CD4-positive, alpha-beta T cell treated with Interferon alpha-2 for 1 hour (primary cell): ENCODE measurements at regions not wholly inside any gene's neighbourhood (a gene's known extent, or its start where the extent isn't known, plus 50 kb on each side); places are given as distances from the start of the nearest gene placed in this dataset.
"Not testable (repeated sequence)": the region's sequence is repeated elsewhere in the genome, so short reads cannot be mapped to it uniquely, and the experiment has no call there.

Source experiments
- DNase-seq, 2 donors: peaks; one replicate each; pipeline ENCODE4 v3.0.0-alpha.2; 2020 to 2022

DNA sequence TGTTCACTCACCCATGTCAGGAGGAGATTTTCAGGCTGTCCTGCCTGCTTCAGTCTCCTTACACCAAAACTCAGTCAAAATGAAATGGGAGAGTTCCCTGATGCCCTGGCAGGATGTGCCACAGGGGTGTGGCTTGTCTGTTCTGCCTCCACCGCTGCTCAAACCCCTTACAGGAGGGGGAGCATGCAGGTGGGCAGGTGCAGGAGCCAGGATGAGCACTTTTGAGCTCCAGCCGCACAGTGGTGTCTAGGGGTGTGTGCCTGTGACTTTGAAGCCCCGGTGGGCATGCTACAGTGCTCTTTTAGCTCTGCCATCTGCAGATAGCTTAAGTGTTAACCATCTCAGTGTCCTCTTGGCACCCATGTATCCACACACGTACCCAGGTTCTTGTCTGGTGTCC, 71.9 kb upstream of the IPO5 start:
- no peak for DNase-seq

DNA sequence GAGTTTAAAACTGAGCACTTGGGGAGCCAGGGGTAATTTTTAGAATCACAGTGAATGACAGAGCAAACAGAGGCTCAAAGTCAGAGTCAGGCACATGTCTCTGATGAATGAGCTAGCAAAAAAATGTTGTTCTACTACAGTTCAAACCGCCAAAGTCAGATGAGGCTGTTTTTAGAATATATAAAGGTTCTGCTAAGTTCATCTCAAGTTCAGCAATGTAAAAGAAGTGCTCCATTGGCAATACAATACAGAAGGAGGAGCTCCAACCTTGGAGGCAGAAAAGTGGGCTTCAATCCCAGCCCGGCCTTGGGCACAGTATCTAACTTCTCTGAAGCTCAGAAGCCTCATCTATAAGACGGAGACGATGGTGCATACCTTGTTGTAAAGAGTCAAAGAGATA, 70.1 kb upstream of the IPO5 start:
- DNase-seq: no peak

DNA sequence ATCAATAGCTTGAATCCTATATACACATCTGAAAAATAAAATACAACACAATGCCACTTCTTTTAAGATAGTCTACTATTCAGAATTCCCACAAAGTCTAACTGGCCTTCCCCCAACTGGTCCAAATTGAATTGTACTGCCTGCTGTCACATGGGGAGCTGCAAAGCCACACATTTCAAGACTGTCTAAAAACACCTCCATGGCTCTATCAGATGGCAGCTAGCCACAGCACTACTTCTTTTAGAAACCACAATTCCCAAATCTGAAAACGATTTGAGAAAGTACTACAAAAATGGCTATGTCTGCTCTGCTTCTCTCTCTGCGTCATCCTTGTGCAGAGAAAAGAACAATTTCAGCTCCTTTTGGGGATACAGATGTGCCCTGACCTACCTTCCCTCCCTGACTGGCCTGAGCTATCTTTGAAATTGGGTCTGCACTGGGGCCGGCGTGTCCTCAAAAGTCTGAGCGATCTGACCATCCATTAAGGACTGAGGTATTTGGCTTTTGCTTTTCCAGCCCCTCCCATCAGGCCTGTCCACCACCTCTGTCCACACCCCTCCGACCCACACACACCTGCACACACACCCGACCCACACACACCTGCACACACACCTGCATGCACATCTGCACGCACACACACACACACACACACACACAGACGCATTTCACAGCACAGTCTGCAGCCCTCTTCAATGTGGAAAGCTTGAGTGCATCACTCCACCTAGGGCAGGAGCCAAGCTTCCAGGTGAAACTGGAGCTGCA, 68.6 kb upstream of the IPO5 start:
- no peak for DNase-seq

DNA sequence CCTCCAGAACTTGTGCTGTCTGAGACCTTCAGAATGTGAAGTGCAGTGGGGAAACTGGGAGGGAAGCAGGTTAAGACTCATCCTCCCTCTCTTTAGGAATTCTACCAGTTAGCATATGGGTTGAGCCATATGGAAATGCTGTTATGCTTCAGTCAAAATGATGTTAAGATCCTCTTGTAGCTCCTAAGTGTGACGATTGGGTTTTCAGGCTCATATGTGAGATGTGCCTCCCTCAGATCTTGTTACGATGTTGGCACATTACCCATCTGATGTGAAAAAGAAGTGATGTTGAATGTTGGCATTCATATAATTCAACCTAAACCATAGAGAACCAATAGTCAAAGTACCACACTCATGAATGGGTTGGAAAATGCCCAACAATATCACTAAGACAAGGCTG, 67.8 kb upstream of the IPO5 start:
- DNase-seq: no peak

DNA sequence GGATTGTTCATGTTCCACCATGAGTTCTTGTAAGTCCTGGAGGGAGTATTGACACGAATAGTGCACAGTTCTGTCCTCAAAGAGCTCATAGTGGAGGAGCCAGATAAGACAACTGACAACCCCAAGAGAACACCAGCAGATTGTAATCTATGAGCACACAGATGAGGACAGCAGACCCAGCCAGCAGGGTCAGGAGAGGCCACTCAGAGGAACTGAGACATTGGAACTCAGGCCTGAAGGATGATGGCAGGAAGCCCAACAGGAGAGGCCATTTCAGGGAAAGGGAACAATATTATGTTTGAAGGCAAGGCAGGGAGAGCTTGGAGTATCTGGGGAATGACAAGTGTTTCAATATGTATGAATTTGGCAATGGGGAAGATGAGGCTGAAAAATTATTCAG, 63.7 kb upstream of the IPO5 start:
- no peak for DNase-seq

DNA sequence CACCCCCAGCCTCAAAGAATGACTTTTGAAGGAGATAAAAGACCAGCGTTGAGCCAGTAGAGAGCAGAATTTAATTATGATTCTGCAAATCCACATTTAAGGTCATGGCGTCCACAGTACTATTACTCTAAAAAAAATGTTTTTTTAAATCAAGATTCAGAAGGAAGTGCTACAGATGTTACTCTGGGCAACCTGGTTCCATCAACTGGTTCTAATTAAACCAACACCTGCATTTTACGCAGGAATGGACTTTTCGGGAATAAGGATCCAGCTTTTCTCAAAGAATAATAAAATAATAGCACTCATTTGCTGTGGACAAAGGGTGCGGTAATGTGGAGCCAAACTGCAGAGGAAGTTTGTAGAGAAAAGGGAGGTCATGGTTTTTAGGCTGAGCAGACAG, 62.9 kb upstream of the IPO5 start:
- DNase-seq: no peak

DNA sequence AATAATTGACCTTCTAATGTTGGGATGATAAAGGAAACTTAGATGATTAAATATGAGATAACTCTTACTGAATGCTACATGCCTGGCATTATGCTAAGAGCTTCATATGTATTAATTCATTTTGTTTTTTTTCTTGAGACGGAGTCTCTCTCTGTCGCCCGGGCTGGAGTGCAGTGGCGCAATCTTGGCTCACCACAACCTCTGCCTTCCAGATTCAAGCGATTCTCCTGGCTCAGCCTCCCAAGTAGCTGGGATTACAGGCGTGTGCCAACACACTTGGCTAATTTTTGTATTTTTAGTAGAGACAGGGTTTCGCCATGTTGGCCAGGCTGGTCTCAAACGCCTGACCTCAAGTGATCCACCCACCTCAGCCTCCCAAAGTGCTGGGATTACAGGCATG, 61.5 kb upstream of the IPO5 start:
- DNase-seq: not testable (repeated sequence)

DNA sequence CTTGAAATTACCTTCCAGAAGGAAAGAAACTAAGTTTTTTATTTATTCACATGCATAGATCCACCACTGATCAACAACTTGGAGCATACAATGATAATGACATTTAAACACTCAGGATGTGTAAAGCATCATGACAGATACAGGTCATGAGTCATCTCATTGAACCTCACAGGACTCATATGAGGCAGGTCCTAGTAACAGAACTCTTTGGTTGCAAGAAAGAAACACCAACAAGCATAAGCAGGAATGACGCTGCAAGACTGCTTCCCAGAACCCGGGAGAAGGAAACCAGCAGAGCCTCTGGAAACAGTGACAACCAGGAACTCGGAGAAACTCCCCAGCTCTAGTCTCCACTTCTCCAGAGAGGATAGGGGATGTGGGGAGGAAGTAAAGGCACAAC, 60.8 kb upstream of the IPO5 start:
- DNase-seq: no peak

DNA sequence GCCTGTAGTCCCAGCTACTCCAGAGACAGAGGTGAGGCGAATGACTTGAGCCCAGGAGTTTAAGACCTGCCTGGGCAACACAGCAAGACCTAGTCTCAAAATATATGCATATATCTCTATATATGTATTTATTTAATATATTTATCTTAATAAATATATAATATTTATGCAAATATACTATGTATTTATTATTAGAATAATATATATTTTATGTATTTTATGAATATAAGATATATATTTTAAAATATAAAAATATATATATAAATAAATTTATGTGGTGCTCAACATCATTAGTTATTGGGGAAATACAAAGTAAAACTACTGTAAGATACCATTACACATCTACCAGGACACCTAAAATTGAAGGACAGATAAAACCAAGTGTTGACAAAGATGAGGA, 58.1 kb upstream of the IPO5 start:
- no peak for DNase-seq

DNA sequence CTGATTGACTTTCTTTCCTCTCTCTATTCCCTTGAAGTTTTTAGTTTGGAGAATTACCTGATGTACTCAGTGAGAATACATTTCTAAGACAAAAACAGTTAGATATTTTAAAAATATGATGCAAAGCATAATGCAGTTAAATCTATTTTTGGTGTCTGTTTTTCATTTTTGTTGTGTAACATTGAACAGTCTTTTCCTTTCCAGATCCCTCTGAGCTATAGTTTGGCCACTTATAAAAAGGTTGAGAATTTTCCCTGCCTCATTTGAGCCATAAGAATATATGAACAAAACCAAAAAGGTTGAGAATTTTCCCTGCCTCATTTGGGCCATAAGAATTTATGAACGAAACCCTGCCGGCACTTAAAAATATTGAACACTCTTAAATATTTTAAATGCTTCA, 57.0 kb upstream of the IPO5 start:
- DNase-seq: no peak

DNA sequence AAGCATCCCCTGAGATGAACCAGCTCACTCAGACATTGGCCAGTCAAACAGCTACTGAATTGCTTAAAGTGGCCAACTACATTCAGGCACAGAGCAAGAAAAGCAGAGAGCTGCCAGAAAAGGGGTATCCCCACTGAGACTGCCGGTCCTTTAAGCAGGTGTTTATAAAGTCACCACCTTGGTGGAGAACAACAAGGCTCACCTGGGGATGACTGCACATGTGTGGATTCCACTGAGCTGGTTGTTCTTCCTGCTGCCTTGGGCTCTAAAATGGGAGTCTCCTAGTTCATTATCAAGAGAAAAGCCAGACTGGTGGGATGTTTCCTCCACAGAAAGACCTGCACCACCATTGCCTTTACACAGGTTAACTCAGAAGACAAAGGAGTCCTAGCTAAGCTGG, 51.8 kb upstream of the IPO5 start:
- DNase-seq: no peak
